HL-60 (cell line): ENCODE measurements at regions not wholly inside any gene's neighbourhood (a gene's known extent, or its start where the extent isn't known, plus 50 kb on each side); places are given as distances from the start of the nearest gene placed in this dataset.

Experiments
- DNase-seq, 2 experiments: peaks; one replicate each; pipeline ENCODE4 v3.0.0-alpha.2; 2010 to 2020; ENCODE audit warnings: low read depth in 1 of 2, low spot score in 1 of 2
- H3K27ac ChIP-seq: fragments of 250-450 bp; sonication (Bioruptor Pico); replicated peaks from 2 replicates; pipeline ENCODE4 v1.5.1; 2020; ENCODE audit warnings: mild to moderate bottlenecking, moderate library complexity
- H3K27me3 ChIP-seq: fragments of 250-450 bp; sonication (Bioruptor Pico); 2 replicates; pipeline ENCODE4 v1.5.1; 2021; ENCODE audit warnings: mild to moderate bottlenecking, moderate library complexity; ENCODE audit not compliant: insufficient read depth, poor library complexity, severe bottlenecking
- H3K4me3 ChIP-seq: replicated peaks from 2 replicates; pipeline ENCODE4 v1.5.1; 2011; ENCODE audit warnings: mild to moderate bottlenecking, control low read depth, low read length; ENCODE audit not compliant: insufficient read depth
- CTCF ChIP-seq: IDR thresholded peaks from one replicate; pipeline ENCODE4 v1.5.1; 2011; ENCODE audit warnings: low read length, control low read depth, inconsistent platforms; ENCODE audit not compliant: insufficient read depth
- GABPA ChIP-seq: IDR thresholded peaks from 2 replicates; pipeline ENCODE4 v1.6.1; 2012; ENCODE audit warnings: low read depth
- POLR2AphosphoS5 ChIP-seq: IDR thresholded peaks from 2 replicates; pipeline ENCODE4 v1.6.1; 2012; ENCODE audit warnings: low read depth
- REST ChIP-seq: IDR thresholded peaks from 2 replicates; pipeline ENCODE4 v1.6.1; 2012; ENCODE audit warnings: low read depth; ENCODE audit not compliant: insufficient replicate concordance
- SPI1 ChIP-seq: IDR thresholded peaks from 2 replicates; pipeline ENCODE4 v1.6.1; 2012; ENCODE audit warnings: low read depth, mild to moderate bottlenecking, borderline replicate concordance

GRCh38 chr6:137378090-137378369 is 116.2 kb downstream of the OLIG3 start:
- no peak overlapping the region for H3K27ac ChIP-seq
- no peak overlapping the region for H3K4me3 ChIP-seq
- DNase-seq, result no peak
- H3K27me3 ChIP-seq, result no peaks in the 10 kb centered on the region
- TF ChIP-seq POLR2AphosphoS5, result no peak
- no peak for TF ChIP-seq REST
- TF ChIP-seq SPI1, result no peak
- no peak for TF ChIP-seq GABPA

DNA sequence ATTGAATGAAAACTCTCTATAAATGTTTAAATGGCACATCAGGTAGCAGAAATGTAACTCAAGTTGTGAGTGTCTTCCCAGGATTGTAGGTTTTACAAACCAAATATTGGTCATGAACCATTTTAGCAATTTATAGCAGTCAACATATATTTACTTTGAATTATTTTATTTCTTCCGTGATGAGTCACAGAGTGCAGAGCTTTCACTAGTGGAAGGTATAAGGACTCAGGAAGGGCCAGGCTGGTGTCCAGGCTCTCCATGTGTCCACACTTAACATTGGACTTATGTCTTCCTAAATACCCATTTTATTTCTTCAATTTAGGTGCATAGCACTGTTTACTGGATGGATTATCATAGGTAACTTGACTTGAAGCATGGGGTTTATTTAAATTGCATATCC is 120.9 kb downstream of the OLIG3 start:
- Histone ChIP-seq H3K27ac (no peak overlapping the region), H3K27me3 (no peaks in the 10 kb centered on the region), H3K4me3 (no peak overlapping the region)
- no peak for DNase-seq
- no peak for TF ChIP-seq REST
- no peak for TF ChIP-seq GABPA
- TF ChIP-seq POLR2AphosphoS5, result no peak
- no peak for TF ChIP-seq CTCF
- no peak for TF ChIP-seq SPI1

GRCh38 chr6:137372532-137372931 is 121.7 kb downstream of the OLIG3 start:
- DNase-seq, result no peak
- no peak for TF ChIP-seq CTCF
- no peak for TF ChIP-seq GABPA
- TF ChIP-seq POLR2AphosphoS5, result no peak
- TF ChIP-seq SPI1, result no peak
- no peak for TF ChIP-seq REST
- H3K27ac ChIP-seq, result no peak overlapping the region
- no peaks in the 10 kb centered on the region for H3K27me3 ChIP-seq
- H3K4me3 ChIP-seq, result no peak overlapping the region

- TF ChIP-seq GABPA (no peak), SPI1 (no peak), POLR2AphosphoS5 (no peak), CTCF (no peak), REST (no peak)
- no peak overlapping the region for H3K27ac ChIP-seq
- no peak for DNase-seq
- no peaks in the 10 kb centered on the region for H3K27me3 ChIP-seq
- no peak overlapping the region for H3K4me3 ChIP-seq
Measured at GRCh38 chr6:137371634-137372016, 122.6 kb downstream of the OLIG3 start.
